ENCODE measurements at regions not wholly inside any gene's neighbourhood (a gene's known extent, or its start where the extent isn't known, plus 50 kb on each side); places are given as distances from the start of the nearest gene placed in this dataset.

DNA sequence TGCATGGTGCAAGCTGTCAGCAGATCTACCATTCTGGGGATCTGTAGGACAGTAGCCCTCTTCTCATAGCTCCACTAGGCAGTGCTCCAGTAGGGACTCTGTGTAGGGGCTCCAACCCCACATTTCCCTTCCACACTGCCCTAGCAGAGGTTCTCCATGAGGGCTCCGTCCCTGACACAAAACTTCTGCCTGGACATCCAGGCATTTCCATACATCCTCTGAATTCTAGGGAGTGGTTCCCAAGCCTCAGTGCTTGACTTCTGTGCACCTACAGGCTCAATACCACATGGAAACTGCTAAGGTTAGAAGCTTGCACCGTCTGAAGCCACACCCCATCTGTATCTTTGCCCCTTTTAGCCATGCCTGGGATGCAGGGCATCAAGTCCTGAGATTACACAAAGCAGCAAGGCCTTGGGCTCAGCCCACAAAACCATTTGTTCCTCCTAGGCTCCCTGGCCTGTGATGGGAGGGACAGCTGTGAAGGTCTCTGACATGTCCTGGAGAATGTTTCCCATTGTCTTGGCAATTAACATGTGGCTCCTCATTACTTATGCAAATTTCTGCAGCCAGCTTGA, 117.0 kb upstream of the NFIA start:
- H3K4me3 ChIP-seq (replicated peaks in 1 of 3; ENCODE audit: low read depth in 2 of 3, low read length in 3 of 3), result no peak overlapping the region
- intact Hi-C loops (cut with micrococcal nuclease), result no loop called here
- peaks cover 1 to 5% (median 4%) of the 10 kb centered on the region in 3 donors for H3K27me3 Mint-ChIP-seq (ENCODE audit: low read depth in 3 of 3)

DNA sequence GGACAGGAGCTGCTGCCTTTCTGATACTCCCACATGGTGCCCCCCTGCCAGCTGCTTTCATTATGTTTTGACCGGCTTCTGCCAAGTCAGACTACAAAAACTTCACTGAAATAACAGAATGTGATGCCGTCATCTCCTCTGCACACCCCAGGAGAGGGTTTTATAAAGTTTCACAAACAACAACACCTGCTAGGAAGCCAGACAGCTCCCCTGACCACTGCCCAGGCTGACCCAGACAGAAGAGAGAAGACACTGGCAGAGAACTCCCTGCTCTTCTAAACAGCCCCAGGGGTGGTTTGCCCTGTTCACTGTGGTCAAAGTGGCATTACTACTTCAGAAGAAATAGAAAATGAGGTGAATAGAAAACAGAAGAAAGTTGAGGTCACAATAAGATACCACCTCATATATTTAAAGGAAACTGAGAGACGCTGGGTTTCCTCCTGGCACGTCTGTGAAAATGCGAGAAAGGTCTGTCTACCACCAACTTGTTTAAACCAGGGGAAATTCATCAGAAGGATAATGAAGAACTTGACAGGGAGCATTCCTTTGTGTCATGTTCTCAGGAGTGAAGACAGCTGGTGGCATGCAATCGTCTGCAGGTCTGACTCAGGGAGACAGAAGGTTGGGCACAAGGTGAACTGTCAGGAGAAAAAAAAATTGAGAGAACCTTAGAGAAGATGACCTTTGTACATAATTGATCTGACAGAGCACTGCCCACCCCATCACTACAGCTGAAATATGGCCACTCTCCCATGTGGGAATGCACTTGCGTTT, 119.0 kb upstream of the NFIA start:
- no peak overlapping the region for H3K27ac Mint-ChIP-seq
- no peak overlapping the region for H3K27ac ChIP-seq (ENCODE audit: low read depth in 1 of 2, low read length in 2 of 2)
- peaks cover 0 to 5% (median 0%) of the 10 kb centered on the region in 3 donors for H3K27me3 Mint-ChIP-seq (ENCODE audit: low read depth in 3 of 3)
- no peak for DNase-seq
- H3K9ac ChIP-seq (ENCODE audit: insufficient read depth, low read length, poor library complexity, severe bottlenecking), result no peak overlapping the region
- no peaks in the 10 kb centered on the region for H3K79me2 ChIP-seq (ENCODE audit: insufficient read depth, low read length)
- no peaks in the 10 kb centered on the region for H3K36me3 Mint-ChIP-seq
- no peaks in the 10 kb centered on the region for H3K4me1 ChIP-seq (ENCODE audit: control insufficient read depth in 1 of 2, insufficient read depth in 2 of 2, low read length in 2 of 2)
- H3K9me3 Mint-ChIP-seq, result peaks cover 26 to 35% (median 32%) of the 10 kb centered on the region in 7 donors
- H4K20me1 ChIP-seq (ENCODE audit: insufficient read depth, low read length), result no peaks in the 10 kb centered on the region
- TF ChIP-seq, protein P1, sequence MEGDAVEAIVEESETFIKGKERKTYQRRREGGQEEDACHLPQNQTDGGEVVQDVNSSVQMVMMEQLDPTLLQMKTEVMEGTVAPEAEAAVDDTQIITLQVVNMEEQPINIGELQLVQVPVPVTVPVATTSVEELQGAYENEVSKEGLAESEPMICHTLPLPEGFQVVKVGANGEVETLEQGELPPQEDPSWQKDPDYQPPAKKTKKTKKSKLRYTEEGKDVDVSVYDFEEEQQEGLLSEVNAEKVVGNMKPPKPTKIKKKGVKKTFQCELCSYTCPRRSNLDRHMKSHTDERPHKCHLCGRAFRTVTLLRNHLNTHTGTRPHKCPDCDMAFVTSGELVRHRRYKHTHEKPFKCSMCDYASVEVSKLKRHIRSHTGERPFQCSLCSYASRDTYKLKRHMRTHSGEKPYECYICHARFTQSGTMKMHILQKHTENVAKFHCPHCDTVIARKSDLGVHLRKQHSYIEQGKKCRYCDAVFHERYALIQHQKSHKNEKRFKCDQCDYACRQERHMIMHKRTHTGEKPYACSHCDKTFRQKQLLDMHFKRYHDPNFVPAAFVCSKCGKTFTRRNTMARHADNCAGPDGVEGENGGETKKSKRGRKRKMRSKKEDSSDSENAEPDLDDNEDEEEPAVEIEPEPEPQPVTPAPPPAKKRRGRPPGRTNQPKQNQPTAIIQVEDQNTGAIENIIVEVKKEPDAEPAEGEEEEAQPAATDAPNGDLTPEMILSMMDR (IDR thresholded peaks at IDR 0.05), result no peak
- WGBS (ENCODE audit: insufficient coverage), result 67% methylated on average over 3 of the region's 7 CpGs
- H3K4me3 ChIP-seq (replicated peaks in 1 of 3; ENCODE audit: low read depth in 2 of 3, low read length in 3 of 3), result no peak overlapping the region
- no peak overlapping the region for H2AFZ ChIP-seq (ENCODE audit: insufficient read depth, low read depth, low read length, poor library complexity, severe bottlenecking)
- peaks cover 5% of the 10 kb centered on the region for H3K4me1 Mint-ChIP-seq
- no peaks in the 10 kb centered on the region for H3K27me3 ChIP-seq (ENCODE audit: control insufficient read depth in 2 of 2, insufficient read depth in 2 of 2, low read length in 2 of 2)
- no peaks in the 10 kb centered on the region for H3K36me3 ChIP-seq (replicated peaks in 1 of 2; ENCODE audit: control insufficient read depth in 1 of 2, insufficient read depth in 2 of 2, low read length in 2 of 2)
- H3K4me2 ChIP-seq (replicated peaks; ENCODE audit: extremely low read depth, low read length, poor library complexity, severe bottlenecking), result no peak overlapping the region
- intact Hi-C loops (cut with micrococcal nuclease), result no loop called here
- H3K9me3 ChIP-seq (replicated peaks in 1 of 2; ENCODE audit: control insufficient read depth in 1 of 2, insufficient read depth in 1 of 2, low read length in 2 of 2), result peaks cover 21 to 28% of the 10 kb centered on the region in 2 donors
- H3K4me3 Mint-ChIP-seq, result no peak overlapping the region

More for the DNA sequence above, 117.0 kb upstream of the NFIA start:
- Mint-ChIP-seq H3K9me3 (peaks cover 26 to 35% (median 32%) of the 10 kb centered on the region in 7 donors), H3K27ac (no peak overlapping the region), H3K4me1 (peaks cover 5% of the 10 kb centered on the region), H3K4me3 (no peak overlapping the region), H3K36me3 (no peaks in the 10 kb centered on the region)
- Histone ChIP-seq H3K4me1 (ENCODE audit: control insufficient read depth in 1 of 2, insufficient read depth in 2 of 2, low read length in 2 of 2) (no peaks in the 10 kb centered on the region), H3K27ac (ENCODE audit: low read depth in 1 of 2, low read length in 2 of 2) (no peak overlapping the region), H3K9ac (ENCODE audit: insufficient read depth, low read length, poor library complexity, severe bottlenecking) (no peak overlapping the region), H4K20me1 (ENCODE audit: insufficient read depth, low read length) (no peaks in the 10 kb centered on the region), H3K27me3 (ENCODE audit: control insufficient read depth in 2 of 2, insufficient read depth in 2 of 2, low read length in 2 of 2) (no peaks in the 10 kb centered on the region), H3K9me3 (replicated peaks in 1 of 2; ENCODE audit: control insufficient read depth in 1 of 2, insufficient read depth in 1 of 2, low read length in 2 of 2) (peaks cover 21 to 28% of the 10 kb centered on the region in 2 donors), H3K36me3 (replicated peaks in 1 of 2; ENCODE audit: control insufficient read depth in 1 of 2, insufficient read depth in 2 of 2, low read length in 2 of 2) (no peaks in the 10 kb centered on the region), H3K4me2 (replicated peaks; ENCODE audit: extremely low read depth, low read length, poor library complexity, severe bottlenecking) (no peak overlapping the region), H2AFZ (ENCODE audit: insufficient read depth, low read depth, low read length, poor library complexity, severe bottlenecking) (no peak overlapping the region), H3K79me2 (ENCODE audit: insufficient read depth, low read length) (no peaks in the 10 kb centered on the region)
- 85% methylated on average over 2 of the region's 2 CpGs for WGBS (ENCODE audit: insufficient coverage)
- TF ChIP-seq, protein P1 (IDR thresholded peaks at IDR 0.05), result no peak
- no peak for DNase-seq
